ENCODE measurements at regions not wholly inside any gene's neighbourhood (a gene's known extent, or its start where the extent isn't known, plus 50 kb on each side); places are given as distances from the start of the nearest gene placed in this dataset.

GRCh38 chr4:111480510-111480909, 664.7 kb upstream of the FAM241A start:
- TF ChIP-seq NFE2L2 (conservative IDR thresholded peaks at IDR 0.05; ENCODE audit: low read length) (no peak), HEYL (CRISPR knock-in tag; IDR thresholded peaks at IDR 0.05) (no peak), PBX3 (IDR thresholded peaks at IDR 0.05) (no peak), RAD21 (conservative IDR thresholded peaks at IDR 0.05 in 1 of 2, IDR thresholded peaks at IDR 0.05 in 1 of 2) (no peak), POLR2AphosphoS2 (conservative IDR thresholded peaks at IDR 0.05; ENCODE audit: low read length) (no peak), EP300 (IDR thresholded peaks at IDR 0.05) (no peak), JUNB (IDR thresholded peaks at IDR 0.05) (no peak), MYC (IDR thresholded peaks at IDR 0.05; ENCODE audit: borderline replicate concordance, low read length) (no peak), JUN (IDR thresholded peaks at IDR 0.05) (no peak), TFCP2L1 (CRISPR knock-in tag; IDR thresholded peaks at IDR 0.05) (no peak), HDAC2 (IDR thresholded peaks at IDR 0.05) (no peak), TP53 (CRISPR knock-in tag; IDR thresholded peaks at IDR 0.05) (no peak)
- Histone ChIP-seq H3K4me2 (no peak overlapping the region), H3K4me1 (no peaks in the 10 kb centered on the region), H3K9me3 (no peaks in the 10 kb centered on the region), H3K4me3 (no peak overlapping the region), H3K27ac (no peak overlapping the region)
- ATAC-seq: no peak
- POLR2A ChIA-PET: no interaction called here
- FAIRE-seq: no peak
- CTCF ChIA-PET: no interaction called here
- DNase-seq (ENCODE audit: low read depth in 1 of 2, low spot score in 1 of 2): no peak

DNA sequence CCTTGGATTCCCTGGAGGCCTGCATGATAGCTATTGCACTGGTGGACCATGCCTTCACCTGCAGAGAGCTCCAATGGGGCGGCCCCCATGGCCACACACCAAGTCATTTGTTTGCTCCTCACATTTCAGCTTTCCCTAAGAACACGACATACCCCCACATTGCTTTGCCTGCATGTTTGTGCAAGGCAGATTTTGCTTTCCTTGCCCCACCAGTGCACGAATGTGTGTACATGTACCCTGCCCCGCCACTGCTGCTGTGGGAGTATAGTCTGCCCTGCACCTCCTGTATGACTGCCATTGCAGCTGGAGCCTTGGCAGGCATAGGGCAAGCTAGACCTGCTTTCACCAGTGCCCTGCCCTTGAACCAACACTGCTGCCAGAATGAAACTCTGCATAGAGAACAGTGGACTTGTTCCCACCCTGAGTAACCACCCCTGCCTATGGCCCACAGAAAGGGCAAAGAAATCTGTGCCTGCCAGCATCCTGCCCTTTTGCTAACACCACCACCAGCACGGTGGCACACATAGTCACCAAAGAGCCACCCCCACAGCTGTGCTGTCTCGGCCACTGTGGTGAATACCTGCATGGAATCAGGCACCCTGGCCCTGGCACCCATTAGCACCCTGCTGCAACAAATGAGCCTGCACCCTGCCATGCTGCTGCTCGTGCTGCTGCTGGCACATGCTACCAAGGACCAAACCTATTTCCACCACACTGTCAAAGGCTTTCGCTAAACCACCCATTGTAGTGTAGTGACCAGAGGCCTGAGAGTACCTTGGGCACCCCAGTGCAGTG, 661.7 kb upstream of the FAM241A start:
- Histone ChIP-seq H3K4me3 (no peak overlapping the region), H3K27ac (no peak overlapping the region), H3K4me1 (no peaks in the 10 kb centered on the region), H3K9me3 (no peaks in the 10 kb centered on the region), H3K4me2 (no peak overlapping the region)
- ATAC-seq: no peak
- no peak for FAIRE-seq
- POLR2A ChIA-PET: no interaction called here
- TF ChIP-seq CTCF (IDR thresholded peaks at IDR 0.05) (no peak), RCOR1 (IDR thresholded peaks at IDR 0.05; ENCODE audit: low read depth, low read length) (no peak), NPAS2 (CRISPR knock-in tag; IDR thresholded peaks at IDR 0.05; ENCODE audit: borderline replicate concordance) (no peak), FOXS1 (CRISPR knock-in tag; IDR thresholded peaks at IDR 0.05) (no peak), RFX5 (IDR thresholded peaks at IDR 0.05) (no peak), JUN (IDR thresholded peaks at IDR 0.05) (no peak), FOSB (CRISPR knock-in tag; IDR thresholded peaks at IDR 0.05) (no peak), CBX2 (IDR thresholded peaks at IDR 0.05; ENCODE audit: borderline replicate concordance, low read depth) (no peak), MAFK (IDR thresholded peaks at IDR 0.05; ENCODE audit: partially characterized antibody) (no peak), BHLHE40 (IDR thresholded peaks at IDR 0.05; ENCODE audit: low read depth, low read length) (no peak), ZNF302 (CRISPR knock-in tag; IDR thresholded peaks at IDR 0.05) (no peak), CHD4 (IDR thresholded peaks at IDR 0.05; ENCODE audit: borderline replicate concordance) (no peak), E2F6 (IDR thresholded peaks at IDR 0.05; ENCODE audit: borderline replicate concordance, low read depth) (no peak)
- TF ChIP-seq, protein P1, sequence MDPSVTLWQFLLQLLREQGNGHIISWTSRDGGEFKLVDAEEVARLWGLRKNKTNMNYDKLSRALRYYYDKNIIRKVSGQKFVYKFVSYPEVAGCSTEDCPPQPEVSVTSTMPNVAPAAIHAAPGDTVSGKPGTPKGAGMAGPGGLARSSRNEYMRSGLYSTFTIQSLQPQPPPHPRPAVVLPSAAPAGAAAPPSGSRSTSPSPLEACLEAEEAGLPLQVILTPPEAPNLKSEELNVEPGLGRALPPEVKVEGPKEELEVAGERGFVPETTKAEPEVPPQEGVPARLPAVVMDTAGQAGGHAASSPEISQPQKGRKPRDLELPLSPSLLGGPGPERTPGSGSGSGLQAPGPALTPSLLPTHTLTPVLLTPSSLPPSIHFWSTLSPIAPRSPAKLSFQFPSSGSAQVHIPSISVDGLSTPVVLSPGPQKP (IDR thresholded peaks at IDR 0.05; ENCODE audit: low read depth, low read length): no peak
- TF ChIP-seq, protein P2, sequence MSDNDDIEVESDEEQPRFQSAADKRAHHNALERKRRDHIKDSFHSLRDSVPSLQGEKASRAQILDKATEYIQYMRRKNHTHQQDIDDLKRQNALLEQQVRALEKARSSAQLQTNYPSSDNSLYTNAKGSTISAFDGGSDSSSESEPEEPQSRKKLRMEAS (IDR thresholded peaks at IDR 0.05): no peak
- TF ChIP-seq, protein P3, sequence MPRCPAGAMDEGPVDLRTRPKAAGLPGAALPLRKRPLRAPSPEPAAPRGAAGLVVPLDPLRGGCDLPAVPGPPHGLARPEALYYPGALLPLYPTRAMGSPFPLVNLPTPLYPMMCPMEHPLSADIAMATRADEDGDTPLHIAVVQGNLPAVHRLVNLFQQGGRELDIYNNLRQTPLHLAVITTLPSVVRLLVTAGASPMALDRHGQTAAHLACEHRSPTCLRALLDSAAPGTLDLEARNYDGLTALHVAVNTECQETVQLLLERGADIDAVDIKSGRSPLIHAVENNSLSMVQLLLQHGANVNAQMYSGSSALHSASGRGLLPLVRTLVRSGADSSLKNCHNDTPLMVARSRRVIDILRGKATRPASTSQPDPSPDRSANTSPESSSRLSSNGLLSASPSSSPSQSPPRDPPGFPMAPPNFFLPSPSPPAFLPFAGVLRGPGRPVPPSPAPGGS (IDR thresholded peaks at IDR 0.05): no peak
- TF ChIP-seq, protein P4, sequence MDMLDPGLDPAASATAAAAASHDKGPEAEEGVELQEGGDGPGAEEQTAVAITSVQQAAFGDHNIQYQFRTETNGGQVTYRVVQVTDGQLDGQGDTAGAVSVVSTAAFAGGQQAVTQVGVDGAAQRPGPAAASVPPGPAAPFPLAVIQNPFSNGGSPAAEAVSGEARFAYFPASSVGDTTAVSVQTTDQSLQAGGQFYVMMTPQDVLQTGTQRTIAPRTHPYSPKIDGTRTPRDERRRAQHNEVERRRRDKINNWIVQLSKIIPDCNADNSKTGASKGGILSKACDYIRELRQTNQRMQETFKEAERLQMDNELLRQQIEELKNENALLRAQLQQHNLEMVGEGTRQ (IDR thresholded peaks at IDR 0.05): no peak
- CTCF ChIA-PET: interaction anchor here (1.3 kb wide), 1 partner anchor 18 kb away, joined by 3 read pairs; no protein-coding TSS in a partner anchor
- no peak for DNase-seq (ENCODE audit: low read depth in 1 of 2, low spot score in 1 of 2)
- WGBS (ENCODE audit: missing lambda C conversion rate): 30% methylated on average over 4 of the region's 8 CpGs
